ENCODE measurements at regions not wholly inside any gene's neighbourhood (a gene's known extent, or its start where the extent isn't known, plus 50 kb on each side); places are given as distances from the start of the nearest gene placed in this dataset.

DNA sequence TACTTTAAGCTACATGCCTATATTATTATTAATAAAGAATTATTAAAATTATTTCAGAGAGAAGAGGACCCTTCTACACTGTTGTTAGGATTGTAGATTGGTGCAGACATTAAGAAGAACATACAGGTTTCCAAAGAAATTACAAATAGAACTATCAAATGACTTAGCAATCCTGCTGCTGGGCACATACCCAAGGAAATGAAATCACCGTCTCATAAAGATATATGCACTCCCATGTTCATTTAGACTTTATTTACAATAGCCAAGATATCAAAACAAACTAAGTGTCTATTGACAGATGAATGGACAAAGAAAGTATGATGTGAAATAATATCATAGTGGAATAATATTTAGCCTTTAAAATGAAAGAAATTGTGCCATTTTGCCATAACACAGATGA, 687.7 kb upstream of the POU3F2 start:
- TF ChIP-seq, protein P1, sequence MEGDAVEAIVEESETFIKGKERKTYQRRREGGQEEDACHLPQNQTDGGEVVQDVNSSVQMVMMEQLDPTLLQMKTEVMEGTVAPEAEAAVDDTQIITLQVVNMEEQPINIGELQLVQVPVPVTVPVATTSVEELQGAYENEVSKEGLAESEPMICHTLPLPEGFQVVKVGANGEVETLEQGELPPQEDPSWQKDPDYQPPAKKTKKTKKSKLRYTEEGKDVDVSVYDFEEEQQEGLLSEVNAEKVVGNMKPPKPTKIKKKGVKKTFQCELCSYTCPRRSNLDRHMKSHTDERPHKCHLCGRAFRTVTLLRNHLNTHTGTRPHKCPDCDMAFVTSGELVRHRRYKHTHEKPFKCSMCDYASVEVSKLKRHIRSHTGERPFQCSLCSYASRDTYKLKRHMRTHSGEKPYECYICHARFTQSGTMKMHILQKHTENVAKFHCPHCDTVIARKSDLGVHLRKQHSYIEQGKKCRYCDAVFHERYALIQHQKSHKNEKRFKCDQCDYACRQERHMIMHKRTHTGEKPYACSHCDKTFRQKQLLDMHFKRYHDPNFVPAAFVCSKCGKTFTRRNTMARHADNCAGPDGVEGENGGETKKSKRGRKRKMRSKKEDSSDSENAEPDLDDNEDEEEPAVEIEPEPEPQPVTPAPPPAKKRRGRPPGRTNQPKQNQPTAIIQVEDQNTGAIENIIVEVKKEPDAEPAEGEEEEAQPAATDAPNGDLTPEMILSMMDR (IDR thresholded peaks at IDR 0.05): no peak
- TF ChIP-seq POLR2A (IDR thresholded peaks at IDR 0.05): no peak

Data from testis (tissue), 2 donors.